Panc1 (cell line): ENCODE measurements at regions not wholly inside any gene's neighbourhood (a gene's known extent, or its start where the extent isn't known, plus 50 kb on each side); places are given as distances from the start of the nearest gene placed in this dataset.

Experiments
- ATAC-seq: fragments of 200-7000 bp; cut with Tn5 transposase; 2 replicates; pipeline ENCODE4 v1.9.1; 2020; ENCODE audit warnings: mild to moderate bottlenecking, moderate library complexity
- BruUV-seq: library from RNA; stranded (reverse); fragments of 400-500 nt; replicated peaks from 2 replicates; lab custom pipeline; 2021; lab: Mats Ljungman, UMichigan
- CTCF ChIA-PET: fragments of 300-600 bp; sonication (Branson Sonifier 250); formaldehyde crosslinking; loops from one replicate; lab custom pipeline; 2022; ENCODE audit warnings: antibody characterized with exemption; lab: Charles Lee
- POLR2A ChIA-PET: fragments of 300-600 bp; sonication (Branson Sonifier 250); formaldehyde crosslinking; loops from one replicate; lab custom pipeline; 2022; ENCODE audit warnings: antibody characterized with exemption; lab: Charles Lee
- DNase-seq: peaks from one replicate; pipeline ENCODE4 v3.0.0-alpha.2; 2010; ENCODE audit warnings: low read depth, low spot score
- H3K27ac ChIP-seq: 2 replicates; pipeline ENCODE4 v1.5.1; 2011; ENCODE audit warnings: mild to moderate bottlenecking, low read length, inconsistent platforms
- H3K27me3 ChIP-seq: fragments of 200-500 bp; sonication (Bioruptor generic); 2 replicates; pipeline ENCODE4 v1.6.0; 2014; ENCODE audit warnings: low read length, inconsistent platforms; ENCODE audit not compliant: control insufficient read depth, insufficient read depth
- H3K36me3 ChIP-seq: fragments of 200-500 bp; sonication (Bioruptor generic); 2 replicates; pipeline ENCODE4 v1.5.1; 2014; ENCODE audit warnings: inconsistent platforms, mild to moderate bottlenecking, low read length, moderate library complexity; ENCODE audit not compliant: control insufficient read depth, insufficient read depth
- H3K4me1 ChIP-seq: 2 replicates; pipeline ENCODE4 v1.5.1; 2011; ENCODE audit warnings: inconsistent platforms, mild to moderate bottlenecking, low read length, moderate library complexity; ENCODE audit not compliant: control insufficient read depth, insufficient read depth
- H3K4me3 ChIP-seq, 2 experiments: 2 replicates each; pipeline ENCODE4 v1.5.1; 2011 to 2012; ENCODE audit warnings: low read depth in 2 of 2, low read length in 2 of 2, mild to moderate bottlenecking in 2 of 2, inconsistent platforms in 1 of 2, moderate library complexity in 1 of 2
- H3K9me3 ChIP-seq: fragments of 200-500 bp; sonication (Bioruptor generic); 2 replicates; pipeline ENCODE4 v1.5.1; 2014; ENCODE audit warnings: low read depth, mild to moderate bottlenecking, inconsistent platforms, low read length, moderate library complexity; ENCODE audit not compliant: control insufficient read depth, insufficient read depth
- POLR2AphosphoS5 ChIP-seq: IDR thresholded peaks from 2 replicates; pipeline ENCODE4 v1.6.1; 2012; ENCODE audit warnings: mild to moderate bottlenecking, low read depth, low read length, moderate library complexity
- SIN3A ChIP-seq: IDR thresholded peaks from 2 replicates; pipeline ENCODE4 v1.6.1; 2012; ENCODE audit warnings: low read depth, mild to moderate bottlenecking, low read length, moderate library complexity, borderline replicate concordance; ENCODE audit not compliant: insufficient read depth
- TCF7L2 ChIP-seq: IDR thresholded peaks from 2 replicates; pipeline ENCODE4 v1.6.1; 2011; ENCODE audit warnings: mild to moderate bottlenecking, low read depth, low read length, inconsistent platforms
- in situ Hi-C: cut with HindIII; loops from 2 replicates; pipeline ENCODE4 v1.10.0; 2016; ENCODE audit warnings: low sequenced_read_pairs, low pct_unique_long_range_greater_than_20kb
- intact Hi-C: fragments of 100-400 bp; cut with micrococcal nuclease; formaldehyde crosslinking; loops from one replicate; pipeline ENCODE4 v1.10.0; 2022; ENCODE audit not compliant: unreplicated experiment
- TF ChIP-seq, protein P1 (sequence below): fragments of 450-650 bp; IDR thresholded peaks from 2 replicates; pipeline ENCODE4 v1.5.1; 2017; ENCODE audit warnings: mild to moderate bottlenecking
- TF ChIP-seq, protein P2 (sequence below), 2 experiments: IDR thresholded peaks; 2 replicates each; pipeline ENCODE4 v1.6.1; 2011 to 2012; ENCODE audit warnings: low read depth in 2 of 2, control low read depth in 1 of 2, low read length in 1 of 2, mild to moderate bottlenecking in 1 of 2, moderate library complexity in 1 of 2; ENCODE audit not compliant: insufficient read depth in 1 of 2

DNA sequence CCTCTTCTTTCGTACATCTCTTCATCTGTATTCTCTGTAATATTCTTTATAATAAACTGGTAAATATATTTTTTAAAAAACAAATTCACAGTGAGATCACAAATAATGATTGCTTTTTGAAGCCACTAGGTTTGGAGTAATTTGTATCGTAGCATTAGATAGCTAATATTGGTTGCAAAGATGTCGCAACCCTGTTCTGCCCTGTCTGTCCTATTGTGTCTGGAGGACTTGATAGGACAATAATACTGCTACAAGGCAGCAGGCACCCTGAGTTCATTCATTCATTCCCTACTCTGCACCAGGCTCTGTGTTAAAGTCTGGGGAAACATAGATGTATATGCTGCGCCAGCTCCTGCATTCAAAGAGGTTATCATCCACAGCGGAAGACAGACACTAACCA, 206.7 kb upstream of the KLF4 start:
- Histone ChIP-seq H3K27ac (no peak overlapping the region), H3K9me3 (no peaks in the 10 kb centered on the region), H3K36me3 (no peaks in the 10 kb centered on the region), H3K4me3 (no peak overlapping the region), H3K4me1 (no peaks in the 10 kb centered on the region), H3K27me3 (no peaks in the 10 kb centered on the region)
- TF ChIP-seq, protein P1, sequence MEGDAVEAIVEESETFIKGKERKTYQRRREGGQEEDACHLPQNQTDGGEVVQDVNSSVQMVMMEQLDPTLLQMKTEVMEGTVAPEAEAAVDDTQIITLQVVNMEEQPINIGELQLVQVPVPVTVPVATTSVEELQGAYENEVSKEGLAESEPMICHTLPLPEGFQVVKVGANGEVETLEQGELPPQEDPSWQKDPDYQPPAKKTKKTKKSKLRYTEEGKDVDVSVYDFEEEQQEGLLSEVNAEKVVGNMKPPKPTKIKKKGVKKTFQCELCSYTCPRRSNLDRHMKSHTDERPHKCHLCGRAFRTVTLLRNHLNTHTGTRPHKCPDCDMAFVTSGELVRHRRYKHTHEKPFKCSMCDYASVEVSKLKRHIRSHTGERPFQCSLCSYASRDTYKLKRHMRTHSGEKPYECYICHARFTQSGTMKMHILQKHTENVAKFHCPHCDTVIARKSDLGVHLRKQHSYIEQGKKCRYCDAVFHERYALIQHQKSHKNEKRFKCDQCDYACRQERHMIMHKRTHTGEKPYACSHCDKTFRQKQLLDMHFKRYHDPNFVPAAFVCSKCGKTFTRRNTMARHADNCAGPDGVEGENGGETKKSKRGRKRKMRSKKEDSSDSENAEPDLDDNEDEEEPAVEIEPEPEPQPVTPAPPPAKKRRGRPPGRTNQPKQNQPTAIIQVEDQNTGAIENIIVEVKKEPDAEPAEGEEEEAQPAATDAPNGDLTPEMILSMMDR = no peak
- TF ChIP-seq TCF7L2 (no peak), SIN3A (no peak), POLR2AphosphoS5 (no peak)
- TF ChIP-seq, protein P2, sequence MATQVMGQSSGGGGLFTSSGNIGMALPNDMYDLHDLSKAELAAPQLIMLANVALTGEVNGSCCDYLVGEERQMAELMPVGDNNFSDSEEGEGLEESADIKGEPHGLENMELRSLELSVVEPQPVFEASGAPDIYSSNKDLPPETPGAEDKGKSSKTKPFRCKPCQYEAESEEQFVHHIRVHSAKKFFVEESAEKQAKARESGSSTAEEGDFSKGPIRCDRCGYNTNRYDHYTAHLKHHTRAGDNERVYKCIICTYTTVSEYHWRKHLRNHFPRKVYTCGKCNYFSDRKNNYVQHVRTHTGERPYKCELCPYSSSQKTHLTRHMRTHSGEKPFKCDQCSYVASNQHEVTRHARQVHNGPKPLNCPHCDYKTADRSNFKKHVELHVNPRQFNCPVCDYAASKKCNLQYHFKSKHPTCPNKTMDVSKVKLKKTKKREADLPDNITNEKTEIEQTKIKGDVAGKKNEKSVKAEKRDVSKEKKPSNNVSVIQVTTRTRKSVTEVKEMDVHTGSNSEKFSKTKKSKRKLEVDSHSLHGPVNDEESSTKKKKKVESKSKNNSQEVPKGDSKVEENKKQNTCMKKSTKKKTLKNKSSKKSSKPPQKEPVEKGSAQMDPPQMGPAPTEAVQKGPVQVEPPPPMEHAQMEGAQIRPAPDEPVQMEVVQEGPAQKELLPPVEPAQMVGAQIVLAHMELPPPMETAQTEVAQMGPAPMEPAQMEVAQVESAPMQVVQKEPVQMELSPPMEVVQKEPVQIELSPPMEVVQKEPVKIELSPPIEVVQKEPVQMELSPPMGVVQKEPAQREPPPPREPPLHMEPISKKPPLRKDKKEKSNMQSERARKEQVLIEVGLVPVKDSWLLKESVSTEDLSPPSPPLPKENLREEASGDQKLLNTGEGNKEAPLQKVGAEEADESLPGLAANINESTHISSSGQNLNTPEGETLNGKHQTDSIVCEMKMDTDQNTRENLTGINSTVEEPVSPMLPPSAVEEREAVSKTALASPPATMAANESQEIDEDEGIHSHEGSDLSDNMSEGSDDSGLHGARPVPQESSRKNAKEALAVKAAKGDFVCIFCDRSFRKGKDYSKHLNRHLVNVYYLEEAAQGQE (IDR thresholded peaks at IDR 0.05; ENCODE audit: insufficient read depth in 1 of 2, low read depth in 2 of 2, low read length in 1 of 2) = no peak
- DNase-seq = no peak
- in situ Hi-C loops (no loop called here), intact Hi-C loops (no loop called here)
- ATAC-seq = no peak
- ChIA-PET CTCF (no interaction called here), POLR2A (no interaction called here)
- no TSS peak for BruUV-seq

DNA sequence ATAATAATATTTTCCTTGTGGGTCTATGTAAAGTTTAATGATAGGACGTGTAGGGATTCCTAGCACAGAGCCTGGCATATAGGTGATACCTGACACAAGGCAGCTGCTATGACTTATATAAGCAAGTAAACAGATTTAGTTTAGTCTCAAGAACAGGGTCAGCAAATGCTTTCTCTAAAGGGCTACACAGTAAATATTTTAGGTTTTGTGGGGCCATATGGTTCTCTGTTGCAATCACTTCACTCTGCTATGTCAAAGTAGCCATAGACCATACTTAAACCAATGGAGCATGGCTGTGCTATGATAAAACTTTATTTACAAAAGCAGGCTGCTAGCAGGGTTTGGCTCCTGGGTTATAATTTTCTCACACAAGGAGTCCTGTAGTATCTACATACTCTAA, 204.8 kb upstream of the KLF4 start:
- TF ChIP-seq, protein P2 (IDR thresholded peaks at IDR 0.05; ENCODE audit: insufficient read depth in 1 of 2, low read depth in 2 of 2, low read length in 1 of 2) = no peak
- TF ChIP-seq SIN3A (no peak), TCF7L2 (no peak), POLR2AphosphoS5 (no peak)
- TF ChIP-seq, protein P1 = no peak
- POLR2A ChIA-PET = no interaction called here
- H3K36me3 ChIP-seq = no peaks in the 10 kb centered on the region
- no TSS peak for BruUV-seq
- CTCF ChIA-PET = no interaction called here
- no peaks in the 10 kb centered on the region for H3K27me3 ChIP-seq
- in situ Hi-C loops (no loop called here), intact Hi-C loops (no loop called here)
- ATAC-seq (no peak), DNase-seq (no peak)
- no peaks in the 10 kb centered on the region for H3K4me1 ChIP-seq
- no peak overlapping the region for H3K4me3 ChIP-seq
- no peak overlapping the region for H3K27ac ChIP-seq
- no peaks in the 10 kb centered on the region for H3K9me3 ChIP-seq
